IPS-NIHi11 (cell line): ENCODE measurements at regions not wholly inside any gene's neighbourhood (a gene's known extent, or its start where the extent isn't known, plus 50 kb on each side); places are given as distances from the start of the nearest gene placed in this dataset.
A peak's percentile ranks its signal among the peaks of the same experiment; 100 is the strongest.
"Not testable (repeated sequence)": the region's sequence is repeated elsewhere in the genome, so short reads cannot be mapped to it uniquely, and the experiment has no call there.

ENCODE experiments used
- DNase-seq: peaks from one replicate; pipeline ENCODE4 v3.0.0; 2012; ENCODE audit warnings: mixed read lengths, low spot score

DNA sequence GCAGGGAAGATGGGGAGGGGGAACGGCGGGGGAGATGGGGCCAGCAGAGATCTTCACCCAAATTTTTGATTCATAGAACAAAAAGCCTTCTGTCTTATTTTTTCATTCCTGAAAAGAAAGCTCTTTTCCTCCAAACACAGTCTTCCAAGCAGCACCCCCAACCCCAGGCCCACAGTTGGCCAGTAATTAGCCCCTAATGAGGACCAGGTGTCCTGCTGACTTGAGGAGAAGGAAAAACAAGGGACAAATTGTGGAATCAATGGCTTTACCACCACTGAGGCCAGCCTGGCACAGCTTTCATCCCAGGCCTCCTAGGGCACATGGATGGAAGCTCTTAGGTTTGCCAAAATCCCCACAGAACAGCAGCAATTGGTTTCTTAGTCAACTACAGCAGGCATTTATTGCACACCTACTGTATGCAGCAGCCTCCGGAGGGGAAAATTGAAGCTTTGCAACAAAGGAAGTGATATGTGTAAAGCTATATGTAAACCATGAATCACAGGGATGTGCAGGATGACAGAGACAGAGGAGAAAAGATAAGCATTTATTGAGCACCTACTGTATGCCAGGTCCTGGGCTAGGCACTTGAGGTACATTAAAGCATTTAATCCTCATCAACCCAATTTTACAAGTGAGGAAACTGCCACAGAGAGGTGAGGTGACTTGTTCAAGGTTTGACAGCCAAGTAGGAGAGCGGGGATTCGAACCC, 199.5 kb downstream of the TBC1D2B start:
- DNase-seq = no peak

- not testable (repeated sequence) for DNase-seq
Observed at GRCh38 chr15:77876107-77876820, 201.2 kb downstream of the TBC1D2B start.

GRCh38 chr15:77875066-77875721, 202.3 kb downstream of the TBC1D2B start:
- DNase-seq = peak; percentile 84

- DNase-seq = no peak
Observed at GRCh38 chr15:77874063-77874462, 203.4 kb downstream of the TBC1D2B start.

DNA sequence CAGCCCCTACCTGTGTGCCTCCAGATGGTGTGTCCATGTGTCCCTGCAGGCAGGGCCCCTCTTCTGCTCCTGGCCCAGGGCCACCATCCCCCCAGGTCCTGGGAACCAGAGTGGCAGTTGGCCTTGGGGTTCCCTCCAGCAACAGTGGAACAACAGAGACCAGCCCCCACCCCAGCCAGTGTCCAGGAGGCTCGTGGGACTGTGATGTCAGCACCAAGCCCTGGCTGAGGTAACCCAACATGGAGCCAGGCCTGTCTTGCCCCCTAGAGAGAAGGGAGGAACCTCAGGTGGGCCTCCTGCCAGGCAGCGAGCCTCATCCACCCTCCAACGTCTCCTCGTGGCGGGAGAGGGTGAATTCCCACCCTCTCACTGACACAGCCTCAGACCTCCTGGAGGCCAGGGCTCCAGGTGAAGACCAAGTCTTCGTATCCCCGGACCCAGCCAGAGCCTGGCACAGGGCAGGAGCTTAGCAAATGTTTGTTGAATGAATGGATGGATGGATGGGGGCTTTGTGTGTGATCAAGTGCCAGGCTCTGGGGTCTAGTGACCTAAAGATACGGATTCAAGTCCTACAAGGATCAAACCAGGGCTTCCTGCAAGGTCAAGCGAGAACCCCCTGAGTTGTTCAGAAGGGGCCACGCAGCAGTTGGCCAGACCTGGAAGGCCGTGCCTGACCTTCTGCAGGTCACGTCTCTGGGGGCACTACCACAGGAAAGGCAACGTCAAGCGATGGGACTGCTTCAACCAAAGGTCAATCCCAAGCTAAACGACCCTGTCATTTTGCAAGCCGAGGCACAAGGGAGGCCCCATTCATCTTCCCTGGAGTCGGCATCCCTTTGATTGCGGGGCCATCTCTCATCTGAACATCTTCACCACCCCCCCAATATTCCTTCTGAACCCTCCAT, 204.7 kb downstream of the TBC1D2B start:
- DNase-seq = not testable (repeated sequence)

DNA sequence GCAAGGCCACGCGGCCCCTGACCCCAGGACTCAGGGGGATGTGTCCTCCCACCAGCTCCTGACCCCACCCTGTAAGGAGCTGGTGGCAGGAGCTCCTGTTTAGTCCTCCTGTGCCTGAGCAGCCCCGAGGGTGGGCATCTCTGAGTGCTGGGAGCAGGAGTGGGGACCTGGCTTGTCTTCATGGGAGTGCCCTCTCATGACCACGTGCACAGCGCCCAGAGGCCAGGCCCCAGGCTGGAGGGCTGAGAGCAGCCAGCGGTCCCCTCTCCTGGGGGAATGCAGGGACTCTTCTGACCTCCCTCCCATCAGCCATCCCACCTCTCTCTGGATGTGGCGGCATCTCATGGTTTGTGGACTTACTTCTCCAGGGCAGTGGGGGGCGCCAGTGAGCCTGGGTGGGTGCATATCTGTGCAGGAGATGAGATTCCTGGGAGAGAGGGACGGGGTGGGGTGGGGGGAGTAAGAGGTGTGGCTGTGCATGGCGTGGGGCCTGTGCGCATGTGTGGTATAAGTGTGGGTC, 205.6 kb downstream of the TBC1D2B start:
- DNase-seq = no peak

DNA sequence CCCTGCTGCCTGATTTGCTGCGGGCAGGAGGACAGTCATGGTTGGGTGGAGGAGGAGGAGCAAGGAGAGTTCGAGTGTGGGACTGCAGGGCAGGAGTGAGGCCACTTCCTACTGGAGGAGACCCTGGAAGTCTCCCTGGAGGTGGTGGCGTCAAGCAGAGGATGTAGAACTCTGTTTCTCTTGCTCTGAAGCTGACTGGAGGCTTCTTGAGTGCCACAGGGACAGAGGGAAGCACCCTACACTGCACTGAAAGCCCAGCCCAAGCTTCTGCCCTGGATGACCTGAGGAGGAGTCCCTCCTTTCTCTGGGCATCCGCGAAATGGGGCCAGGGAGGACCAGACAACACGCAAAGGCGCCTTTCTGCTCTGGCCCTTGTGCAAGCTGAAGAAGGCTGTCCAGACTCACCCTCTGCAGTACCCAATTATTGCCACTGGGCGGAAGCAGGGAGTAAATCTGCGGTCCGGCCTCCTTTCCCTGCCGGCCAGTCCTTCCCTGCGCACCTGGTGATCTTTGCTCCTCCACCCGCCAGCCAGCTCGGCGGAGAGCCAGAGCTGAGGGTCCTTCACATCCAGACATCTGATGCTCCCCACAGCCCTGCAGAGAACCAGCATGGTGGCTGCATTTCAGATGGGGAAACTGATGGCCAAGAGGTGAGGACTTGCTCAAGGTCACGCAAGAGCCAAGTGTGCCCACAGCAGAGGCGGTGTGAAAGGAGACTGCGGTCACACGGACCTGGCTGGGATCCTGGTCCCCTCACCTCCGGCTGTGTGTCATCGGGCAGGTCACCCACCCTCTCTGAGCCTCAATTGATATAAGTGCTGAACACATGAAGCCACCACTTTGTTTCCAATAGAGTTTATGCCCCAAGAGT, 207.1 kb downstream of the TBC1D2B start:
- peak; percentile 83 for DNase-seq

DNA sequence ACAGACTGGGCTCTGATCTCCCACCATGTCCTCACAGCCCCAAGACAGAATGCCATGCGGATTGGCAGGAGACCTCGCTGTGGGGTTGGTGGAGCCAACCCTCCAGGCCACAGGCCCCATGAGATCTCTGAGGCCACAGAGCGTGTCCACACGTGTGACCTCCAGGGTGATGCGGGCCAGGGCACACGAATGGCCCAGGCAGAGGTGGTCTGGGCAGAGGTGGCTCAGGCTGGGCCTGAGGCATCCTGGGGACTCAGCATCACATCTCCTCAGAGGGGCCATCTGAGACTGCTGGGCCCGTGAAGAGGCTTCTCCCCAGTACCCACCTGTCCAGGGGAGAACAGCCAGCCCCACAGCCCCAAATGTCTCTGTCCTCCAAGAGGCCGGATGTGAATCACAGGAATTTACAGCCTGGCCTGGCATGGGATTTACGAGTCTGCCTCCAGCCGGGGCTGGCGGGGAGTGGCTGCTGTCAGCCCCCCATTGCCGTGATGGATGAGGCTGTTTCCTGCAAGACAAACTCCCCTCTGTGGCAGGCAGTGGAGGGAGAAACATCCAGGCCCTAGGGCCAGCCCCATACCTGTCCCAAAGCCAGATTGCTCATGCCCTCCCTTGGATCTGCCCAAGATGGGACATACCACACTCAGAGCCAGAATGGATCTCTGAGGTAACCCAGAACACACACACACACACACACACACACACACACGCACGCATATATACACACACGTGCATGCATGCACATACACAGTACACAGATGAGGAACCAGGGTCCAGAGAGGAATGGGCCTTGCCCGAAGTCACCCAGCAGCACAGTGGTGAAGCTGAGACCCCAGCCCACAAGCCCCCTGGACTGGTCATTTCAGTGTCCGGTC, 208.3 kb downstream of the TBC1D2B start:
- no peak for DNase-seq

DNA sequence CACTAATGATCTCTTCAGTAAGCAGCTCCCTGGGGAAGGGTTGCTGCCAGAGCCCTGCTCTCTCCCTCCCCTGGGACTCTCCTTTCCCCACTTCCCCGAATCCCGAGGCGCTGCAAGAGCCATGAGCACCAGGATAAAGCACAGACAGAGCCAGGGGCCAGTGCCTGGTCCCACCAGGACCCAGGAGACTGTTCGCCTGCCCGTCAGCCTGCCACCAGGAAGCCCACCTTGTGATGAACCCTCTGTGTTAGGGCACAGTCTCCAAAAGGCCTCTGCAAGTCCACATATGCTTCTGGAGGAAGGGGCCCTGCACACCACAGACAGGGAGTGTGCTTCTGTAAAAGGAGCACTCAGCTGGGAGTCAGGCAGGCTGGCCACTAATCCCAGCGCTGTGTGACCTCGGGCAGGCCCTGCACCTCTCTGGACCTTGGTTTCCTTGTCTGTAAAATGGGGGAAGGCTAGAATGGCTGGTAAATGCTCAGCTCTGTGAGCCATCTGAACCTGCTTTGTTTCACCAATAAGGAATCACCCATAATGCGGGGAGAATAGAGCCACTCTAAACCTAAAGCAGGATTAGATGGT, 209.4 kb downstream of the TBC1D2B start:
- not testable (repeated sequence) for DNase-seq

DNA sequence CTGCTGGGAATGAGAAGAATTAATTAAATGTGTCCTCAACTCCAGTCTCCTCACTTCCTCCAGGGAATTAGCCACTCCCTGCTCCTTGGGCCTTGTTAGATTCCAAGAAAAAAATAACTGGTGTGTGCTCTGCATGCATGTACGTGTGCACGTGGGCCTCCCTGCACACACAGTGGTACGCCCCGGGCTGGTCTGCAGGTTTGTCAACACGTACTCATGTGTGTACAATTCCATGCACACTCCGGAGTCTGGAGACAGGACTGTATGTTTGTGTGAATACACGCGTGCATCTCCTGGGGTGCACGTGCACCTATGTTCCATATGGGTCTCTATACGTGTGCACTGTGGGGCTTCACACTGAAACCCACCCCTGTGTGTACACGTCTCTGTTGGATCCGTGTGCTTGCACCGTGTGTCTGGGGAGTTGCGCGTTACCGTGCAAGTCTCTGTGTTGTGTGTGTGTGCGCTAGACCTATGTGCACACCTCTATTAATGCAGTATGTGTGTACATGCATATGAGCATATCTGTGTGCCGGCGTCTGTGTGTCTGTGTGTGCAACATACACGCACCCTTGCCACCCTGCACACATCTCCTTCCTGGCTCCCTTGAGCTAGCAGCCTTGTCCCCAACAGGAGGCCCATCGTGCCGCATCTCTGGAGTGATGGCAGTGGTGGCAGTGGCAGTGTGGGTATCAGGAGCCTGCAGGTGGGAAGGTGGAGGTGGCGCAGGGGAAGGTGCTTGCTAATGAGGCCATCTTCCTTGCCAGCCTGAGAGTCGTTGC, 210.1 kb downstream of the TBC1D2B start:
- DNase-seq = no peak

DNA sequence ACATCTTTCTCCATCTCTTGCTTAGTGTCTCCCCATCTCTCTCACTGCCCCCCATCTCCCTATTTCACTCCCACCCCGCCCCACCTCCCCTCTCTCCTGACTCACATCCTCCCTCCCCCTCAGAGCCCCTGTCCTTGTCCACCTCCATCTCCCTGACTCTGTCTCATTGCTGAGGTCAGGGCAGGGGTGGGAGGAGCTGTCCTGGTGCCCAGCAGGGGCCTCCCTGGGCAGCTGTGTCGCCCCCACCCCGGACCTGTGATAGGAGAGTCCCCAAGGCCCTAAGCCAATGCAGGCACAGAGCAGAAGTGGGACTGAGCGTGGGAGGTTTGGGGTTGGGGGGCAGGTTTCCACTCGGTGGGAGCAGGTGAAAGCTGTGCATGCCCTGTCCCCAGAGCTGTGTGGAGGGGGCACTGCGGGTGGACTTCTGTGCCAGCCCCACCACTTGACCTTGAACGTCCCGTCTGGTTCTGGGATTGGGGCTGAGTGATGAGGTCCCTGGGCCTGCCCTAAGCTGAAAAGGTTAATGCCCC, 210.8 kb downstream of the TBC1D2B start:
- DNase-seq = no peak

DNA sequence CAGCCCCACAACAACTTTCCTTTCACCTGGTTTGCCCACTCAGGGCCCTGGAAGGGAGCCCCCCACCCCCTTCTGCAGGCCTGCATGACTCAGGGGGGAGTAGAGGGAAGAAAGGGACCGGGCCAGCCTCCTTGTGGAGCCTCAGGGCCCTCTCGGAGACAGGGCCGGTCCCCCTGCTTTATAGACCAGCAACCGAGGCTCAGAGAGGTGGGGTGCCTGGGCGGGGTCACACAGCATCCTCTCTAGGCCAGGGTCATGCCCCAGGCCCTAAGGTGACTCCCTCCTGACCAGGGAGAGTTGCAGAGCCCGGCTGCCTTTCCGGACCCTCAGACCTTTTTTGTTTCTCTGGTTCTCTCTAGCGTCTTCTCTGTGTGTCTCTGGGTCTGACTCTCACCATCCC, 211.3 kb downstream of the TBC1D2B start:
- no peak for DNase-seq

- DNase-seq = no peak
Observed at GRCh38 chr15:77865701-77866100, 211.8 kb downstream of the TBC1D2B start.

GRCh38 chr15:77865106-77865610, 212.4 kb downstream of the TBC1D2B start:
- no peak for DNase-seq

- no peak for DNase-seq
Observed at GRCh38 chr15:77864211-77865105, 213.1 kb downstream of the TBC1D2B start.

DNA sequence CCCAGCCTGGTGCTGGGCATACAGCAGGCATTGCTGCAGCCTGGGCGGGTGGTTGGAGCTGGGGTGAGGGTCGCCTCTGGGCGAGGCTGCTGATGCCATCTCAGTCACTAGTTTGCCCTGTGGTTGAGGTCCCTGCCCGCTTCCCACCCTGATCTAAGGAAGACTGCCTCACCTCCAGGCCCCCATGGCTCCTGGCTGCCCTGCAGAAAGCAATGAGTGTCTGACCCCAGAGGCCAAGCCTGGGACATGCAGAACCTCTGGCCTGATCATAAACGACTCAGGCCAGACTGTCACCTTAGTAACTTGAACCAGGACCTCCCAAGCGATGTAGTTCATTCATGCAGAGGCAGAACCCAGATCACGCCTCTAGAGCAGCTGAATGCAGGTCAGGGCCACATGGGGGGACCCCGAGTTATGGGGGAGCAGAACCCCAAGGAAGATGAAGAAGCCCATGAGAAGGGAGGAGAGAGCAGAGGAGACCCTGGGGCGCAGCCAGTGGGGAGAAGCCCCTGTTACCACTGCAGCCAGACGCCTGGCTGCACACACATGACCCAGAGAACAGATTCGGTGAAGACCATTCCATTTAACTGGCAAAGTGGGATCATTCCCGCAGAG, 213.9 kb downstream of the TBC1D2B start:
- DNase-seq = no peak

DNA sequence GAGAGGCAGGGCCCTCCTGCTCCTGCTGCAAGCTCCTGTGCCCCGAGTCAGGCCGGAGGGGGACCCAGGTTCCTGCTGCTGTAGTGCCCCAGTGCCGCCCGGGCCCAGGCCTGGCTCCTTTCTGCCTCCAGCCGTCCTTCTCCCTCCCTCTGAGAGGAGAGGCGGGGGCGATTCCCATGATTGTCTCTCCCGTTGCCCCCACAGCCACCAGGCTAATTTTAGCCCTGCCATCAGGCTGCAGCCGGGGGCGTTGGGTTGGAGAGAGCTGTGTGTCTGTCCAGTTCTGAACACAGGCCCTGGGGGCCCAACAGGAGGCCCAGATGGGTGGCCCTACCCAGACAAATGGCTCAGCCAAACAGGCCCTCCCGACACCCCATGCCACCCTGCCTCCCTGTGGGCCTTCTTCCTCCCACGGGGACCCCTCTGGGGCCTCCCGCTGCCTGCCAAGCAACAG, 214.8 kb downstream of the TBC1D2B start:
- no peak for DNase-seq
